ENCODE measurements at regions not wholly inside any gene's neighbourhood (a gene's known extent, or its start where the extent isn't known, plus 50 kb on each side); places are given as distances from the start of the nearest gene placed in this dataset.

DNA sequence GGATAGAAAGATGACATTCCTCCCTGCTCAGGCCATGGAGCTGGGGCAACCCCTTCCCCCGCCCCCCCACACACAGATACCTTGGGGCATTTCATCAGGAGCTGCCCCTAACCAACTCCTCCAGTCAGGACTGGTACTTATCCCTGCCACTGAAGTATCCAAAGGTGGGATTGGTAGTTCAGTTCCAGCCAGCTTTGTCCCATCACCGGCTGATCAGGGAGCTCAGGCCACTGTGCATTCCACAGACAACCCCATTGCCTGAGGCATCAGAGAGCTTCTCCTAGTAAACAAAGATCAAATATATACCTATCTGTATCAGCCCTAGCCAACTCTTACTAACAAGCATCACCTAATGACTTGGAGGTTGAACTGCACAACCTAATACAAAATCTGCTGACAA, 218.2 kb upstream of the FMR1 start:
- no peak for DNase-seq (ENCODE audit: low spot score)

DNA sequence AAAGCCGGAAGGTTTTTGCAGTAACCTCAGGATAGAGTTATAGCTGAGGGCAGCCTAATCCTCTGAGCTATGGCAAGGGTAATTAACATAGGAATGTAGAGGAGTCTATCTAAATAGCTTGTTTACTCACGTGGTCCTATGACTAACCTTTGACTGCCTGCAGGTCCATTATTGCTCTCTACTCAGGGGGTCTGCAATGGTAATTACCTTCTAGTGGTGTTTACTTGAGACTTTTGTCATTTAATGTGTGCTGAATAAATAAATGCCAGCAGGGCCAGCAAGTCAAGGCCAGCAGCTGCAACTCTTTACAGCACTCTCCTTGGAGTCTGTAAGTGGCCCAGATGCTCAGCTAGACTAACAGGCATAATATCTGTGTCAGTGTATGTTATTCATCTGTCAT, 212.7 kb upstream of the FMR1 start:
- no peak for DNase-seq (ENCODE audit: low spot score)

DNA sequence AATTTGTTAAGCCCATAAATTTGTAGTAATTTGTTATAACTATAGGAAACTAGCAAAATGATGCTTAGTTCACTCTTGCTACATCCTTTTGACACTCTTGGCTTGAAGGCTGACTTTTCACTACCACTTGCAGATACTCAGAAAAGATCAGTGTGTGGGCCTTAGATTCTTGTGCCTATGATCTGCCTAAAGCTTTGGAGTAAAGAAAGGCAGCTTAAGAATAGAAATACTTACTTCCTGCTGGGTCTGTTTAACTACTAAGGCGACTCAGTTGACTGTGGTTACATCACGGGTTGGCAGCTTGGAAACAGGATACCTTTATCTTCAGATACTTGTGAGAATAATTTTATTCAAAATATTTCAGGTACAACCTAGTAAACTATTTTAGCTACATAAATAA, 201.4 kb upstream of the FMR1 start:
- DNase-seq (ENCODE audit: low spot score): no peak

DNA sequence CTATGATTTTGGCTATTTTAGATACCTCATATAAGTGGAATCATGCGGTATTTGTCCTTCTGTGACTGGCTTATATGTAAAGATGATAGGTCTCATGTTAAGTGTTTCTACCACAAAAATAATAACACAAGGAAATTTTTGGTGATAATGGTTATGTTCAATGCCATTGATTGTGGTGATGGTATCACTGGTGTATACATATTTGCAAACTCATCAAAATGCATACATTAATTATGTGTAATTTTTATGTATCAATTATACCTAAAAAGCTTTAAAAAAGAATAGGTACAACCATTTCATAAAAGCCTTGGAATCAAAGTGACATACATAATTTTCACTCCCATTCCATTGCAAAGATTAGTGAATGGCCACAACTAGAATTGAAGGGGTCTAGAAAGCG, 178.3 kb upstream of the FMR1 start:
- no peak for DNase-seq (ENCODE audit: low spot score)

DNA sequence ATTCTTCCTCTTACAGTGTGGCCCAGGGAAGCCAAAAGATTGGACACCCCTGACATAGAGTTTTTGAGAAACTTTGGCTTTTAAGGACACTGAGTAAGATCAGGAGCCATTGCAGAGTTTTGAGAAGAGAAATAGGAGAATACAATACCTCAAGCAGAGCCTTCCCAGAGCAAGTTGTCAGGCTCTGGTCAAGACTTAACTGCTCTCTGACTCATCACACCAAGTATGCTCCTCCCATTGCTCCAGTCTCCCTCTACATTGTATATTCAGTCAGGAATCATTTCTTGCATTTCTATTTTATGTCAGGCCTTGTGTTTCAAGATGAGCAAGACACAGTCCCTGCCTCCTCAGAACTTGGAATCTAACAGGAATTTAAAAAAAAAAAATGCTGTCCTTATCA, 176.4 kb upstream of the FMR1 start:
- peak; percentile 6 for DNase-seq (ENCODE audit: low spot score)

DNA sequence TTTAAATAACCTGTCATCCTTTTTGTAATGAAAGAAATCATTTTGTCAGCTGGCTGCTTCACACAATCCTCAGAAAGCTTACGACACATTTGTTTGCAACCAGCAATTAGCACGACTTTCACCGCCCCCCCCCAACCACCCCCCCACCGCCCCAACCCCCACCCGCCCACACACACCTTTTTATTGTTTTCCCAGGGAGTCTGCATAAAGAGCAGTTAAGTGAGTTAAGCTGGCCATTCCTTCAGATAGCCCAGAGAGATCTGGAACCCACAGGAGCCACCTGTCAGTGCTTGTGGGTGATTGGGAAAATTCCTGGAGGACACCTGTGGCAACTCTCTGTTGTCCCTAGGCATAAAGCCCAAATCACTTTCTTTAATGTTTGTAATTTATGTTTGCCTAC, 175.7 kb upstream of the FMR1 start:
- no peak for DNase-seq (ENCODE audit: low spot score)

DNA sequence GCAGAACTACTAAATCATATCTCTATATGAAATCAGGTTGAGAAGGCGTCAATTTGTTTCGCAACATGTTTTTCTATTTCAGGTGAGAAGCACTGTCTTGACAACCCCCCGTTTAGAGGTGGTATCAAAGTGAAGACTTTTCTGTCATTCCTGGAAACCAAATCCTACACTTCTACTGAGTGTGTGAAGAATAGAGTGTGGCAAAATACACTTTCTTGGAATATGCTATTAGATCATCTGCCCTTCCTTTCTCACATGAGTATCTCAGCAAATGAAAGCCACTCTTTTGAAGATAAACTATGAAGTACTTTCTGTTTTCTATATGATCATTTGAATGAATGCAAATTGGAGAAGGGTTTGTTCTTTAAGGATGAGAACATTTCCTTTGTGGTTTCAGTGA, 174.0 kb upstream of the FMR1 start:
- DNase-seq (ENCODE audit: low spot score): no peak

DNA sequence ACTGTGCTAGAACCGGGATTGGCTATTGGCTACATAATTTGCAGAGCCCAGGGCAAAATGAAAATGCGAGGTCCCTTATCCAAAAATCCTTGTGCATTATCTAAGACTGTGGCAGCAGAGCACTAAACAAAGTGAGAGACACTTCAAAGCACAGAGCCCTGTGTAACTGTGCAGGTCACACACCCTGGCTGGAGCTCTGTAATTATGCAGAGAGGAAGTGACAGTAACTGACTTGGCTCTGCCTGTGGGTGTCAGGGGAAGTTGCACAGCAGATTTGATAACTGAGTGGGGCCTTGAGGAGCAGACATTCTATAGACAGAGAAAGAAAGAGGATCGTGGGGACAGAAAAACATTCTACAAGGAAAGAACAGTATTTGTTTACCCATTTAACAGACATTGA, 173.5 kb upstream of the FMR1 start:
- DNase-seq (ENCODE audit: low spot score): no peak

DNA sequence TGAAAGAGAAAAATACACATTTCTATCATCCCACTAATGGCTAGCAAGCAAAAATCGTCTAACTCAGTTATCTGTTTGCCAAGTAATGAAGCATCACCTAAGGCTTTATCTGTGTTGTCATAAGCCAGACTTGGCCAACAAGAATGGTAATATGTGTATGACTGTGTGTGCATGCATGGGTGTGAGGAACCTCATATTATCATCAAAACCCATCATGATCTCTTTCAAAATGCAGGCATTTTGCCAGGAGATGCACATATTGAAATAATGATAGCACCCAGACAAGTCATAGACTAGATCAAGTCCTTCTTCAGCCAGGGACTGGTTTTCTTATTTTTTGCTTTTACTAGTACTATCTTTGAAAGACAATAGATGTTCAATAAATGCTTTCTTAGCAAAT, 172.5 kb upstream of the FMR1 start:
- DNase-seq (ENCODE audit: low spot score): no peak

DNA sequence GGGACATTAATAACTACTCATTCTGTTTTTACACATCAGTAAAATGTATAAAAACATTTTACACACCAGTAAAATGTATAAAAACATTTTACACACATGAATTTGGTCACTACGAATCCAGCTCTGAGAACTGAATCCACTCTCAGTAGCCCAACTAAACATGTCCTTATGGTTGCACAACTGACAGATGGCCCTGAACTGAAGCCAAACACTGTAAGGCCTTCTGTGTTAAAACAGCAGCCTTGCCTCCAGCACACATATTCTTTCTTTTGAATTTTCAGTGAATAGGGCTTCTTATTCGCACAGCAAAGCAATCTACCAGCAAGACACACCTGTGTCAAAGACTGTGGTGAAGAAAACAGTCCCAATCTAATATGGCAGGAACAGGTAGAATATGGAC, 169.9 kb upstream of the FMR1 start:
- DNase-seq (ENCODE audit: low spot score): no peak

DNA sequence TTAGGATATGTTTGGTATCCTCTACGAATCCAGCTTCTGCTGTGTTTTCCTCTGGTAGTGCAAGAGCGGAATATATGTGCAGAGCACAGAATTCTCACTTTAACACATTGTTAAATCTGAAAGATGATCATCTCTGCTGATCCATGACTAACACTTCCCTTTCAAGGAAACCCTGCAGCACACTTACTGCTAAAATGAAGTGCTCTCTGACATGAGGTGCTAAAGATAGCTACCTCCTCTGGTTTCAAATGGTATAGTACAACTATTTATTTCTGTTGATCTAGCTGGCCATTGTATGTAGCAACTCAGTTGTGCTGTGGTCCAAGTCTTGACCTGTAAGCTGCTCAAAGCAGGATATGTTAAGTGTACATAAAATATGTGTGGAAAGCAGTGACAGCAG, 162.4 kb upstream of the FMR1 start:
- DNase-seq (ENCODE audit: low spot score): no peak

DNA sequence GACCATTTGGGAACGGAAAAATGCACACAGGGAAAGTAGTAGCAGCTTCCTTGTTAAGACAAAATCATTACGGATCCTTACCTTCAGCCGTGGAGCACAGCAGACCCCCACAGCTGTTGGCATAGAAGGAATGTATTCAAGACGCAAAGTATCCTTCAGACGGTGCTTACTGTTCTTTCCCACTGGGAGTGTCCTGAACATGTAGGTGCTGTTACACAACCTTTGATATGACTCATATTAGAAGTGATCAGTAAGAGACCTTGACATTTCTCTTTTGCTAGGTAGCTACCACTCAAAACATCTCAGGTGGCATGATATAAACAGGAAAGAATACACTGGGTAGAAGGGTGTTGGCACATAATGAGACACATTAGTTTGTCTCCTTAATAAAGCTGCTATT, 154.0 kb upstream of the FMR1 start:
- DNase-seq (ENCODE audit: low spot score): no peak

DNA sequence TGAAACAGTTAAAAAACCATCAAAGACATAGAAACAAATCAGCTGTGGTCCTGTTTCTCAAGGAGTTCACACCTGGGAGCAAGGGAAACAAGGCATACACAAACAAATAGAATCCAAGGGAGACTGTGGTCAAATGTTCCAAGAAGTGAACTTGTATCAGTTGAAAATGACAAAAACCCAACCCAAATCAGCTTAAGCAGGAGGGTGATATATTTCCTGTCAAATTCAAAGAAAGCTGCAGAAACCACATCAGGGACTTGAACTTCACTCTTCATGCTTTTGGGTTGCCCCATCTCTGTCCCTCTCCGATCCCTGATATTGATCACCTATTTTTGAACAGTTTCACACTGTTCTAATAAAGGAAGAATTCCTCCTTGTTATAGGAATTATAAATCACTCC, 148.6 kb upstream of the FMR1 start:
- DNase-seq (ENCODE audit: low spot score): no peak

DNA sequence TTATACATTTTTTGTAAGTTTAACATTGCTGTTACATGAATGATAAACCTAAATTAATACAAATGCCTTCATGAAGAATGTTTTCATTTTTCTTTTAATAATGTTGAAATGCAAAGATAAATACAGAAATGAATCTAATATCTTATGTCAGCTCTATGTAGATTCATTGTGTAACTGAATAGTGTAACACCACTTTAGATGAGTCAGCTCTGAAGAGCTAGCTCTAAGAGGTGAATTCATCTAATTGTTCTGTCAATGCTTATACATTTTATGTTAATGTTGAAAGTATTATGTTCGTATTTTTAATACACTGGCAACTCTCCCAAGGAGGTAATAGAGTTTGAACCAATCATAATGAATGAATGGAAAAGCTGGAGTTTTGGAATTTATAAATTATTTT, 146.9 kb upstream of the FMR1 start:
- no peak for DNase-seq (ENCODE audit: low spot score)

DNA sequence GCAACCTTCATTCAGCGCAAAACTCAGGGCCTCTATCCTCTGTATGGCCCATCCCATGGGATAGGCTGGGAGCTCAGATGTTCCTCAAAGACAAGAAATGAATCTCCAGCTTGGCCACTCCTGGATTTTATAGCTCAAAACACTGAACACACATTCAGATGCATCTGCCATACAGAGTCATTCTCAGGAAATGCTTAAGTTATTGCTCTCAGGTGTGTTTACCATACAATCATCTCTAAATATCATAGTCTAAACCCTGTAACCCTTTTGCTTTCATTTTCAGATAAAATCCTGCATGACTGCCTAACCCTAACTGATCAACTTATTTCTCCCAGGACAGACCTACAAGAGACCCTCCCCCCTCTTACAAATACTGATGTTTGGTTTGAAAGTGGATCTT, 140.9 kb upstream of the FMR1 start:
- DNase-seq (ENCODE audit: low spot score): no peak

DNA sequence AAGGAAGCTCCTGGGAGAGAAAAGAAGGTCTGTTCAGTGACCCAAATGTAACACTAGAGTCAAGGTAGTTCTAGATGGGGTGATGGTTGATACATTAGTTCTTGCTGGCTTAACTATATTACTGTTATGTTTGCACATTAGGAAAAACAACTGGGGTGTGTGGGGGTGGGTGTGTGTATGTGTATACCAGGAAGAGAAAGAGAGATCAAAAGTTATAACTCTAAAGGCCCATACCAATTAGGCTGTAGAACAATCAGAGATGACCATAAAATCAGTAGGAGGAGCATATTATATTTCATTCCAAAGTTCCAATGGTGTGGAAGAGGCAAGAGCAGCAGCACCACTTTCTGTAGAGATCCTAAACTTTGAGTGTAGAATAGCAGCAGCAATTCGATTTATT, 134.7 kb upstream of the FMR1 start:
- no peak for DNase-seq (ENCODE audit: low spot score)

DNA sequence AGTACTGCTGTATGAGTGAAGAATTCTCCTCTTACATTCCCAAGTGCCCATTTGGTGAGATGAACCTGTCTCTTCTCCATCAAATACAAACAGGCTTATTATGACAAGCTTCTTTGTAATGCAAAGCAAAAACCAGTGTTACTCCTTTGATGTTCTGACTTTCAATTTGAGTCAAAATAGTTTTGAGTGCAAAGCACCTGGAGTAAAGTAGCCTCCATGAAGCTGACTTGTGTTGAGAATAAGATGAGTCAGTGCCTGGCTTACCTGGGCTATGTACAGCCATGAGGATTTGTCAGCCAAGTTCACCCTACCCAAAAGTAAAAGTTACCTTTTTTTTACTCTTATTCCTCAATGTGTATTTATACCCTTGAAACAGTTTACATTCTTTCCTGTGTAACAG, 132.5 kb upstream of the FMR1 start:
- DNase-seq (ENCODE audit: low spot score): no peak

DNA sequence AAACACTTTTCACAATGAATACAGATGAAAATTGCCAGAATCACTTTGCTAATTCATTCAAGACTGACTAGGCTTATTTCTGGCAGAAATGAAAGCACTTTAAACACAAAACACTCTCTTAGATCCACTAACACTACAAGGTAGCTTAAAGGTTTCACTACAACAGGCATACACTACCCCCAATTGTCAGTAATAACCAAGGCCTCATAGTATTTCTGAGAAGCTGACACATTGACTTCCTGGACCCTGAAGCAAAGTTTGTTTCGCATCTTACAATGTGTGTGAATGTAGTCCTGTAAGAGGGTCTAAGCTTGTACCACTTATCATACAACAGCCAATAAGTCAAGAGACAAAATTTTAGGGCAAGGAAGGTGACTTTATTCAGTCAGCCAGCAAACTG, 129.9 kb upstream of the FMR1 start:
- no peak for DNase-seq (ENCODE audit: low spot score)

DNA sequence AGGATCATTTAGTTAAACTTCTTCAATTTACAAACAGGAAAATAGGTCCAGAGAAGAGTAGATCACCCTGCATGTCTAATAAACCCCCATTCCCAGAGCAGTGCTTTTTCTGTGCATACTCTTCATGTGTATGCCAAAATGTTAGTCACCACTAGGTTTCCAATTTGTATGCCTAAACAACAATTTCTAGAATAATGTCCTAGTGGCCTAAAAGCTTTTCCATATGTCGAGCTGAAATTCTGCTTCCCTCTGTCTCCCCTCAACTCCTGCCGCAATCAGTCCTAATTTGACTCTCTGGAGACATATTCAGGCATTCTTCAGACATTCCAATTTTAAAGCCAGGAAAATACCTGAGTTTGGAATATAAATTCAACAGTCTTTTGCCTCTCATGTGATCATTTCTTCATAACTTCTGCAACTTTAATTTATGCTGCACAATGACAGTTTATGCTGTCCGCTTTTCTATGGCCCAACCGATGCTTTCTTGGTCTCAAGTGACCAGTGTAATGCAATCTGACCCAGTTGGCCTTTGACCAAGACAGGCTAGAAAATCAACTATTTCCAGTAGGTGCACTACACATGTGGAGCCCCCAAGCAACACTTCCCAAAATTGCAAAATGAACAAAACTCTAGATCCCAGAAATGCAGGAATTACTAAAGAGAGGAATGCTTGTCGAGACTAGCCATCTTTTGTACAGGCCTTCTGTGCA, 122.9 kb upstream of the FMR1 start:
- no peak for DNase-seq (ENCODE audit: low spot score)

DNA sequence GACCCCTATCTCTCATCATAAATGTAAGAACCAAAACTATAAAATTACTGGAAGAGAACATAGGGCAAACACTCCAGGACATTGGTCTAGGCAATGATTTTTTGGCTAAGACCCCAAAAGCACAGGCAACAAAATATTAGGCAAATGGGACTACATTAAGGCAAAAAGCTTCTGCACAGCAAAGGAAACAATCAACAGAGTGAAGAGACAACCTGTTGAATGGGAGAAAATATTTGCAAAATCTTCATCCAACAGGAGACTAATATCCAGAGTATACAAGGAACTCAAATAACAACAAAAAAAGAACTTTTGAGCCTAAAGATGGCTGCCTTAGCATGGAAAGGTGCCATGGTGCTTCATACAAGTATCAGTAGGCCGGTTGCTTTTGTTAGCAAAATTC, 111.1 kb upstream of the FMR1 start:
- DNase-seq (ENCODE audit: low spot score): no peak

DNA sequence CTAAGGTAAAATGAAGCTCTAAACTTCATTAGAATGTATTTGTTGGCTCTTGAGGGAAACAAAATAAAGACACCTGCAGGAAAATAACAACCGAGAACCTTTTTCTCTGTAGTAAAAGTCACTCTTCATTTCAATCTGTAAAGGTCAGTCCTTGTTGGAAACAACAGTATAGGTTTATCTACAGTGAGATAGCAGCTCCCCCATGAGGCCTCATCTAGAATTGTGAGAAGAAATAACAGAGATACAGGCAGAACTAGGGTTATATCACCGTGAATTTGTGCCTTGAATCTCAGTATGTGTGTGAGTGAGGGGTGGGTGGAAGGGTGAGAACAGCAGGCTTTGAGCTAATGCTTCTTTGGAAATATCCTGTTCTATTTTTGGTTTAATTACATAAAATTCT, 107.8 kb upstream of the FMR1 start:
- peak; percentile 15 for DNase-seq (ENCODE audit: low spot score)

DNA sequence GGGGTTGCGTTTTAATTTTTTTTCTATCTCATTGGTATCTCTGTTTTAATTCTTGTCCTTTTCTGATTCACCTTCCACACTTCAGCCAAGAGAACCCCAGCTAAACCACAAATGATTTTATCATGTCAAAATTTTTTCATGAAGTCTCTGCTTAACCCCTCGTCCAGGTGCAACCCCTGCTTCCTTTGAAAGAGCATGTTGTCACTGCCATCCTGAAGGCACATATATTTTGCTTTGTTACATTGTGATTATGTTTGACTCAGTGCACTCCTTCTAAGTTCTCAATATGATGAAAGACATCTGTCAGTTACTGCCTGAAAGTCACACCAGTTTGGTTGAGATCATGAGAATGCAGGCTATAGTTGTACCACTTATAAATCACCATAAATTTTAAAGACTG, 99.9 kb upstream of the FMR1 start:
- DNase-seq (ENCODE audit: low spot score): no peak

DNA sequence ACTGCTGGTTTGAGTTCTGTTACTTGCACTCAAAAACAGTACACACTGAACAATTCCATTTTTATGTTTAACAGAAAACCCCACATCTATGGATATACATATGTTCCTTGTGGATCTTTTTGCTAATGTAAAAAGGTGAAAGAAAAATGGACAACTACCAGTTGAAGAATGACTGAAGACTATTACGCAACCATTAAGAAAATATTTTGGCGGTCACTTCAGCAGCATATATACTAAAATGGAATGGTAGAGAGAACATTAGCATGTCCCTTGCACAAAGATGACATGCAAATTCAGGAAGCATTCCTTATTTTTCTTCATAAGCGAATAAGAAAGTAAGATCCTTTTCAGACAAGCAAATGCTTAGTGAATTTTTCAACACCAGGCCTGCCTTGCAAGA, 84.6 kb upstream of the FMR1 start:
- DNase-seq (ENCODE audit: low spot score): no peak

DNA sequence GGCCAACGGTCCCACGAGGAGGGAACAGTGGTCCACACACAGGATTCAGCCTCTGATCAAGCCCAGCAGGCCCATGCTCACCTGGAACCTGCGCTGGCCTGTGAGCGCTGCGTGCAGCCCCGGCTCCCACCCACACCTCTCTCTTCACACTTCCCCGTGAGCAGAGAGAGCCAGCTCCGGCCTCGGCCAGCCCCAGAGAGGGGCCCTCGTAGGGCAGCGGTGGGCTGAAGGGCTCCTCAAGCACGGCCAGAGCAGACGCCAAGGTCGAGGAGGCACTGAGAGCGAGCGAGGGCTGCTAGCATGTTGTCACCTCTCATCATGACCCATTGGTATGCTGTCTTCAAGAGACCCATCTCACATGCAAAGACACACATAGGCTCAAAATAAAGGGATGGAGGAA, 83.0 kb upstream of the FMR1 start:
- no peak for DNase-seq (ENCODE audit: low spot score)
